ENCODE measurements at regions not wholly inside any gene's neighbourhood (a gene's known extent, or its start where the extent isn't known, plus 50 kb on each side); places are given as distances from the start of the nearest gene placed in this dataset.

- TF ChIP-seq CTCF (IDR thresholded peaks at IDR 0.05) = no peak
Observed at GRCh38 chr3:117853923-117854668, 1144.5 kb downstream of the TUSC7 start.

- no peak for TF ChIP-seq CTCF (IDR thresholded peaks at IDR 0.05)
Observed at GRCh38 chr3:117856354-117856753, 1146.8 kb downstream of the TUSC7 start.

- no peak for TF ChIP-seq CTCF (IDR thresholded peaks at IDR 0.05)
Observed at GRCh38 chr3:117863146-117863545, 1153.6 kb downstream of the TUSC7 start.

GRCh38 chr3:117865338-117865737 is 1155.8 kb downstream of the TUSC7 start:
- TF ChIP-seq CTCF (IDR thresholded peaks at IDR 0.05) = no peak

DNA sequence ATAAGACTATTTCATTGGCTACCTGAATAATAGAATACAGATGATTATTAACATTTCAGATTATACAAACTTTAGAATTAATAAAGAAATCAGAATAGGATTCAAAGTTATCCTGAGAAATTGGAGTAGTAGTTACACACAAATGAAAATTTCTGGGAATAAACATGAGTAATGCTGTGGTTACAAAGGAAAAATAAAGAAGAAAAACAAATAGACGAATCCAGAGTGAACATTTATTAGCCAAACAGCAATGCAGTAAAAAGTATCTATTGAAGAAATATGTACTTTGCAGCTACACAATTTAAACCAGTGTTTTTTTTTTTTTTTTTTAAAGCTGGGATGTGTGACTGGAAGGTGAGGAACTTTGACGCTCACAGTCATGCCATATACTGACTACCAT is 1159.2 kb downstream of the TUSC7 start:
- no peak for TF ChIP-seq CTCF (IDR thresholded peaks at IDR 0.05)

DNA sequence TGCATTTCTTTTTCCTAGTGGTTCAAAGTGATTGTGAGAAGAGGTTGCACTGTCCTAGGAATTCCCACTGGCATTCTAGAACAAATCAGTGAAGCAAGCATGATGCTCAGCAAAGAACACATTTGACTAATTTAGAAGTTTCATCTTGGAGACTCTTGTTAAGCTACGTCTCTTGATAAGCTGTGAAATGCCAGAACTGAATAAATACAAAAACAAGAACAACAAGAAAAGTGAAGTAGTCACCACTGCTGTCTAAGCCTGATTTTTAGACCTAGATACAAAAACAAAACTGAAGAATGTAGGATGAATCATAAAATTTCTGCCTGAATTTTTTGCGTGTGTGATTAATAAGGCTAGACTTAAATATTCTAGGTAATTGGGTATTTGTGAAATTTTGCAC is 1162.4 kb downstream of the TUSC7 start:
- no peak for TF ChIP-seq CTCF (IDR thresholded peaks at IDR 0.05)

DNA sequence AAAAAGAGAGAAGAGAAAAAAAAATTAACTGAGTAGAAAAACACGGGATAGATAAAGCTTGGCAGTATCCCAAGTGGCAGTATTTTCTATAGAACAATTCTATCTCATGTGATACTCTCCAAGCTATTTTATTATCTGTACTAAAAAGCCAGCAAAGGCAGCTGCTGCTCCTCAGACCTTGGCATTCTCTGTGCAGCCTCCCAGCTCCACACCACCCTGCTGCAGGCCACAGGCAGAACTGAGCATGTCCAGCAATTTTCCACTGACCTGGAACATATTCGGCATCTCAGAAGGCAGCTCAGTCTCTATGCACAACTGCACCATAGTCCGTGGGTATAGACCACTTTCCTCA is 1161.4 kb downstream of the IGSF11 start:
- TF ChIP-seq CTCF (IDR thresholded peaks at IDR 0.05) = no peak

Measured in LNCAP (cell line).